H1 (cell line): ENCODE measurements at regions not wholly inside any gene's neighbourhood (a gene's known extent, or its start where the extent isn't known, plus 50 kb on each side); places are given as distances from the start of the nearest gene placed in this dataset.

ENCODE experiments used
- CTCF ChIA-PET: fragments of 300-600 bp; sonication (Branson Sonifier 250); formaldehyde crosslinking; loops from one replicate; lab custom pipeline; 2021; ENCODE audit not compliant: partially characterized antibody; lab: Charles Lee
- POLR2A ChIA-PET: fragments of 300-600 bp; sonication (Branson Sonifier 250); formaldehyde crosslinking; loops from one replicate; lab custom pipeline; 2021; ENCODE audit warnings: inconsistent platforms; ENCODE audit not compliant: partially characterized antibody; lab: Charles Lee
- DNase-seq, 2 experiments: peaks; one replicate each; pipeline versions ENCODE4 v3.0.0 to v3.0.0-alpha.2; 2010 to 2022; ENCODE audit warnings: low spot score in 2 of 2, low read depth in 1 of 2, mixed read lengths in 1 of 2
- FAIRE-seq: peaks from 2 replicates; lab custom pipeline; 2011; peaks lifted over from hg19 to GRCh38; lab: Jason Lieb, UNC
- H2AFZ ChIP-seq: 2 replicates; pipeline ENCODE4 v1.8.1; 2012; ENCODE audit warnings: low read length, inconsistent platforms
- H2AK5ac ChIP-seq: 2 replicates; pipeline ENCODE4 v1.6.1; 2013; ENCODE audit warnings: low read depth, low read length
- H2BK120ac ChIP-seq: replicated peaks from 2 replicates; pipeline ENCODE3; 2013; ENCODE audit warnings: low read depth, low read length, inconsistent platforms
- H2BK12ac ChIP-seq: 2 replicates; pipeline ENCODE4 v1.6.1; 2013; ENCODE audit warnings: low read depth, low read length
- H2BK15ac ChIP-seq: 2 replicates; pipeline ENCODE4 v1.6.1; 2013; ENCODE audit warnings: low read length
- H2BK20ac ChIP-seq: 2 replicates; pipeline ENCODE4 v1.6.1; 2013; ENCODE audit warnings: low read length
- H2BK5ac ChIP-seq: 2 replicates; pipeline ENCODE4 v1.6.1; 2013; ENCODE audit warnings: low read depth, low read length
- H3K14ac ChIP-seq: 2 replicates; pipeline ENCODE4 v1.6.1; 2013; ENCODE audit warnings: inconsistent platforms; ENCODE audit not compliant: insufficient read length
- H3K18ac ChIP-seq: 2 replicates; pipeline ENCODE4 v1.6.1; 2013; ENCODE audit warnings: low read length; ENCODE audit errors: extremely low read depth
- H3K23ac ChIP-seq: 2 replicates; pipeline ENCODE4 v1.6.1; 2013; ENCODE audit warnings: inconsistent platforms; ENCODE audit not compliant: insufficient read length
- H3K23me2 ChIP-seq: 2 replicates; pipeline ENCODE4 v1.6.1; 2013; ENCODE audit warnings: low read depth, low read length
- H3K27ac ChIP-seq: 2 replicates; pipeline ENCODE4 v1.6.1; 2011; ENCODE audit warnings: low read depth, low read length, inconsistent platforms
- H3K27me3 ChIP-seq, 4 experiments: replicated peaks in 1 of 4; 1 replicate in 1 of 4; 2 replicates in 3 of 4; pipeline versions ENCODE4 v1.6.1 to v1.8.1; 2011 to 2013; ENCODE audit warnings: low read length in 3 of 4, mild to moderate bottlenecking in 3 of 4, inconsistent platforms in 2 of 4, mixed read lengths in 2 of 4, moderate library complexity in 1 of 4; ENCODE audit not compliant: control insufficient read depth in 3 of 4, insufficient read depth in 3 of 4; ENCODE audit errors: extremely low read depth in 1 of 4
- H3K36me3 ChIP-seq, 4 experiments: 2 replicates each; pipeline versions ENCODE4 v1.6.1 to v1.8.1; 2011 to 2013; ENCODE audit warnings: mild to moderate bottlenecking in 4 of 4, low read length in 3 of 4, moderate library complexity in 2 of 4, control low read depth in 1 of 4, inconsistent platforms in 1 of 4; ENCODE audit not compliant: insufficient read depth in 4 of 4, control insufficient read depth in 2 of 4
- H3K4ac ChIP-seq: replicated peaks from 2 replicates; pipeline ENCODE3; 2013; ENCODE audit warnings: low read length, low read depth, mixed read lengths, inconsistent platforms; ENCODE audit not compliant: insufficient read length
- H3K4me1 ChIP-seq, 4 experiments: replicated peaks in 1 of 4; 1 replicate in 1 of 4; 2 replicates in 3 of 4; pipeline versions ENCODE4 v1.6.1 to v1.8.1; 2011 to 2013; ENCODE audit warnings: low read length in 3 of 4, inconsistent platforms in 2 of 4, mixed read lengths in 1 of 4; ENCODE audit not compliant: insufficient read depth in 4 of 4, control insufficient read depth in 3 of 4
- H3K4me2 ChIP-seq, 2 experiments: 2 replicates each; pipeline versions ENCODE4 v1.6.1 to v1.8.1; 2011 to 2013; ENCODE audit warnings: low read depth in 2 of 2, low read length in 2 of 2, control low read depth in 1 of 2, inconsistent platforms in 1 of 2, mild to moderate bottlenecking in 1 of 2; ENCODE audit not compliant: insufficient read depth in 1 of 2
- H3K4me3 ChIP-seq, 4 experiments: fragments of 200-600, 300-600 bp in 1 of 4; sonication (generic), shearing (Covaris generic), sonication (Bioruptor Twin) in 1 of 4; 2 replicates each; pipeline versions ENCODE4 v1.5.1 to v1.8.1; 2011 to 2016; ENCODE audit warnings: low read length in 4 of 4, low read depth in 3 of 4, control low read depth in 2 of 4, inconsistent platforms in 2 of 4, mild to moderate bottlenecking in 2 of 4, mixed read lengths in 1 of 4, moderate library complexity in 1 of 4; ENCODE audit not compliant: insufficient read depth in 2 of 4; ENCODE audit errors: extremely low read depth in 1 of 4
- H3K56ac ChIP-seq: replicated peaks from 2 replicates; pipeline ENCODE3; 2013; ENCODE audit warnings: low read depth, mild to moderate bottlenecking, mixed read lengths, low read length, inconsistent platforms; ENCODE audit not compliant: insufficient read length
- H3K79me1 ChIP-seq: 2 replicates; pipeline ENCODE4 v1.6.1; 2013; ENCODE audit warnings: low read depth, low read length, control low read depth
- H3K79me2 ChIP-seq, 2 experiments: 2 replicates each; pipeline versions ENCODE4 v1.6.1 to v1.8.1; 2012 to 2013; ENCODE audit warnings: low read length in 2 of 2, mild to moderate bottlenecking in 2 of 2, inconsistent platforms in 1 of 2; ENCODE audit not compliant: insufficient read depth in 2 of 2, control insufficient read depth in 1 of 2
- H3K9ac ChIP-seq, 4 experiments: replicated peaks in 1 of 4; 1 replicate in 1 of 4; 2 replicates in 3 of 4; pipeline versions ENCODE4 v1.6.1 to v1.8.1; 2011 to 2013; ENCODE audit warnings: low read depth in 3 of 4, low read length in 3 of 4, control low read depth in 2 of 4, mild to moderate bottlenecking in 2 of 4, moderate library complexity in 2 of 4, inconsistent platforms in 1 of 4; ENCODE audit errors: extremely low read depth in 1 of 4
- H3K9me3 ChIP-seq, 2 experiments: 2 replicates each; pipeline versions ENCODE4 v1.6.1 to v1.8.1; 2012 to 2013; ENCODE audit warnings: mild to moderate bottlenecking in 2 of 2, moderate library complexity in 2 of 2, control low read depth in 1 of 2, inconsistent platforms in 1 of 2, low read depth in 1 of 2, low read length in 1 of 2, mixed read lengths in 1 of 2; ENCODE audit not compliant: insufficient read depth in 2 of 2
- H4K20me1 ChIP-seq, 2 experiments: replicated peaks in 1 of 2; 2 replicates each; pipeline versions ENCODE3 to v1.8.1; 2011 to 2013; ENCODE audit warnings: inconsistent platforms in 2 of 2, low read length in 2 of 2, mild to moderate bottlenecking in 1 of 2; ENCODE audit not compliant: insufficient read depth in 2 of 2, control insufficient read depth in 1 of 2
- H4K5ac ChIP-seq: 2 replicates; pipeline ENCODE4 v1.6.1; 2013; ENCODE audit warnings: low read length, low read depth, mixed read lengths, inconsistent platforms; ENCODE audit not compliant: insufficient read length
- H4K8ac ChIP-seq: 2 replicates; pipeline ENCODE4 v1.8.0; 2013; ENCODE audit warnings: mild to moderate bottlenecking, moderate library complexity, low read length, inconsistent platforms; ENCODE audit not compliant: insufficient read depth; ENCODE audit errors: extremely low read depth
- H4K91ac ChIP-seq: replicated peaks from 2 replicates; pipeline ENCODE3; 2013; ENCODE audit warnings: low read length, mixed read lengths, inconsistent platforms; ENCODE audit not compliant: insufficient read length
- ASH2L ChIP-seq: fragments of 200-600, 300-600 bp; sonication (generic); IDR thresholded peaks from one replicate; pipeline ENCODE4 v1.7.1; 2017; ENCODE audit warnings: low read length
- BRCA1 ChIP-seq: IDR thresholded peaks from 2 replicates; pipeline ENCODE4 v1.6.1; 2012; ENCODE audit warnings: low read depth, low read length, improper control_type of control experiment
- CBX5 ChIP-seq: fragments of 300-800, 300-1000 bp; sonication (generic); IDR thresholded peaks from 2 replicates; pipeline ENCODE4 v1.7.1; 2016; ENCODE audit warnings: antibody characterized with exemption, low read length, low read depth
- CEBPB ChIP-seq: IDR thresholded peaks from 2 replicates; pipeline ENCODE4 v1.6.1; 2012; ENCODE audit warnings: low read depth, low read length
- CREB1 ChIP-seq: IDR thresholded peaks from 2 replicates; pipeline ENCODE4 v1.6.1; 2012; ENCODE audit warnings: inconsistent platforms
- EZH2 ChIP-seq: fragments of 200-600 bp; sonication (generic); IDR thresholded peaks from 2 replicates; pipeline ENCODE4 v1.7.1; 2012; ENCODE audit warnings: low read depth, mild to moderate bottlenecking, moderate library complexity, low read length, inconsistent platforms; ENCODE audit not compliant: severe bottlenecking
- PHF8 ChIP-seq: fragments of 200-600 bp; sonication (generic); conservative IDR thresholded peaks from 2 replicates; pipeline ENCODE4 v1.7.1; 2012; ENCODE audit warnings: low read depth, mild to moderate bottlenecking, inconsistent platforms, low read length, moderate library complexity
- POU5F1 ChIP-seq: IDR thresholded peaks from 2 replicates; pipeline ENCODE4 v1.6.1; 2011; ENCODE audit warnings: low read depth, mild to moderate bottlenecking, low read length, moderate library complexity
- SIRT6 ChIP-seq: IDR thresholded peaks from one replicate; pipeline ENCODE4 v1.7.1; 2012; ENCODE audit warnings: low read length, inconsistent platforms
- SRF ChIP-seq: IDR thresholded peaks from 2 replicates; pipeline ENCODE4 v1.6.1; 2011; ENCODE audit warnings: mild to moderate bottlenecking, low read depth, low read length, moderate library complexity
- SUZ12 ChIP-seq: fragments of 200-600 bp; sonication (generic); IDR thresholded peaks from 2 replicates; pipeline ENCODE4 v1.6.1; 2012; ENCODE audit warnings: mild to moderate bottlenecking, inconsistent platforms, low read length, moderate library complexity, mixed read lengths
- TAF1 ChIP-seq: IDR thresholded peaks from 2 replicates; pipeline ENCODE4 v1.6.1; 2011; ENCODE audit warnings: mild to moderate bottlenecking, low read depth, low read length
- YY1 ChIP-seq: IDR thresholded peaks from 2 replicates; pipeline ENCODE4 v1.6.1; 2011; ENCODE audit warnings: low read depth, mild to moderate bottlenecking, low read length
- WGBS, 2 experiments: shearing (Covaris generic) in 1 of 2; methylation state at CpG; one replicate each; pipeline versions ENCODE4 v1.1.6 to v1.1.7; 2013 to 2015; ENCODE audit warnings: low lambda C conversion rate in 2 of 2, mixed read lengths in 2 of 2, inconsistent platforms in 1 of 2, low coverage in 1 of 2, missing lambda C conversion rate in 1 of 2; ENCODE audit not compliant: insufficient replicate concordance in 2 of 2, insufficient coverage in 1 of 2, insufficient read length in 1 of 2; ENCODE audit errors: extremely low coverage in 1 of 2, missing lambda C conversion rate in 1 of 2; 5-methylcytosine and 5-hydroxymethylcytosine counted together
- TF ChIP-seq, protein P1 (sequence below): IDR thresholded peaks from 2 replicates; pipeline ENCODE4 v1.6.1; 2011; ENCODE audit warnings: low read depth, mild to moderate bottlenecking, low read length; ENCODE audit not compliant: insufficient read depth

DNA sequence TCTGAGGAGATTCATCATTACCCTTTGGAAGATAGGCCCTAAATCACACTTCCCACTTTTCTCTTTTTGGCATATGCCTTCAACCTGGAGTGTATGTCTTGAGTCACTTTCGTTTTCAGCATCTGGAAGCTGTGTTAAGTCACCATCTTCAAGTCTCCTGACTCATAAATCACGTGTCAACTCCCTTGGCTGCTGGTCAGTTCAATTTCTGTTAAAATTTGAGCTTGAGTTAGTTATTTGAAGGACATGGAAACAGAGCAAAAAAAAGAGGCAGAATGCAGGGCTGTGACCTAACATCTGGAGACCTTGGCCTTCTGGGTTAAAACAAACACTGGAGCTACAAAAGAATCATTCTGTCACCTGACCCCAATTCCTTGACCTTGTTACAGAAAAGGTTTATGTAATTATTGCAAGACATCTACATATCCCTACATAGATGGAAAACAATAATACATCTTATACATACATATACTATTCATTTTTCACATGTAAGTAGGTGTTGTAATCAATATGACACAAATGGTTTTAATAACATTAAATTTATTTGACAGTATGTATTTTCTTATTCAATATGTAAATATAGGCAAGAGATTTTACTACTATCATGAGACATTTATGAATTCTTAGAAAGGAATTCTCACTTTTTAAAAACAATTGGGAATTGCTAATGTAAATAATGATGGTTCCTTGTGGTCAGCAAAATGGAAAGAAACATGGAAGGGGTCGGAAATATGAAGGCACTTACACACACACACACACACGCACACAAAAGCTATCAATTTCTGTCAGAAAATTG lies 169.7 kb upstream of the PHYHIPL start:
- Histone ChIP-seq H2BK5ac (no peak overlapping the region), H2BK15ac (no peak overlapping the region), H4K5ac (no peak overlapping the region), H2AFZ (no peak overlapping the region), H3K79me2 (no peaks in the 10 kb centered on the region), H4K20me1 (no peaks in the 10 kb centered on the region), H3K18ac (no peak overlapping the region), H3K4me2 (no peak overlapping the region), H3K4ac (no peak overlapping the region), H3K4me3 (no peak overlapping the region), H4K8ac (no peak overlapping the region), H3K27me3 (no peaks in the 10 kb centered on the region; a peak in 1 of 7 replicates), H3K23ac (no peak overlapping the region), H3K27ac (no peak overlapping the region), H3K14ac (no peak overlapping the region), H2BK12ac (no peak overlapping the region), H3K9ac (no peak overlapping the region), H2BK20ac (no peak overlapping the region), H3K56ac (no peak overlapping the region), H3K4me1 (no peaks in the 10 kb centered on the region), H3K9me3 (no peaks in the 10 kb centered on the region), H3K79me1 (no peaks in the 10 kb centered on the region), H3K36me3 (no peaks in the 10 kb centered on the region; a peak in 1 of 8 replicates), H3K23me2 (no peaks in the 10 kb centered on the region), H2AK5ac (no peak overlapping the region), H2BK120ac (no peak overlapping the region), H4K91ac (no peak overlapping the region)
- ChIA-PET CTCF (interaction anchor here (0.7 kb wide), 1 partner anchor 1314 kb away, joined by 3 read pairs; no protein-coding TSS in a partner anchor), POLR2A (interaction anchor here (0.6 kb wide), 1 partner anchor 560 kb away, joined by 3 read pairs; no protein-coding TSS in a partner anchor)
- whole genome bisulfite sequencing, 2 experiments = 90% methylated on average over 4 of the region's 4 CpGs; no CpG with 5 or more reads in 1 of the 2 experiments
- no peak for FAIRE-seq
- no peak for DNase-seq
- no peak for TF ChIP-seq SRF
- no peak for TF ChIP-seq EZH2
- no peak for TF ChIP-seq ASH2L
- TF ChIP-seq, protein P1, sequence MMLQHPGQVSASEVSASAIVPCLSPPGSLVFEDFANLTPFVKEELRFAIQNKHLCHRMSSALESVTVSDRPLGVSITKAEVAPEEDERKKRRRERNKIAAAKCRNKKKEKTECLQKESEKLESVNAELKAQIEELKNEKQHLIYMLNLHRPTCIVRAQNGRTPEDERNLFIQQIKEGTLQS = no peak
- no peak for TF ChIP-seq CEBPB
- TF ChIP-seq SUZ12 = no peak
- TF ChIP-seq POU5F1 = no peak
- no peak for TF ChIP-seq TAF1
- TF ChIP-seq CREB1 = no peak
- TF ChIP-seq PHF8 = no peak
- no peak for TF ChIP-seq BRCA1
- no peak for TF ChIP-seq SIRT6
- no peak for TF ChIP-seq YY1
- no peak for TF ChIP-seq CBX5
